ENCODE measurements at regions not wholly inside any gene's neighbourhood (a gene's known extent, or its start where the extent isn't known, plus 50 kb on each side); places are given as distances from the start of the nearest gene placed in this dataset.

GRCh38 chr10:80924063-80924952 lies 386.6 kb downstream of the SH2D4B start:
- peak; percentile 22 to 72 (median 58) for TF ChIP-seq CTCF (IDR thresholded peaks at IDR 0.05)
- no peak for TF ChIP-seq POLR2A (IDR thresholded peaks at IDR 0.05)
